Smooth muscle cell (in vitro differentiated cells): ENCODE measurements at regions not wholly inside any gene's neighbourhood (a gene's known extent, or its start where the extent isn't known, plus 50 kb on each side); places are given as distances from the start of the nearest gene placed in this dataset.
A peak's percentile ranks its signal among the peaks of the same experiment; 100 is the strongest.

Source experiments
- DNase-seq: peaks from one replicate; lab custom pipeline; 2025; ENCODE audit not compliant: unreplicated experiment; lab: John Stamatoyannopoulos, UW
- H2AFZ ChIP-seq: fragments of 200-600 bp; sonication (generic); 2 replicates; pipeline ENCODE4 v1.6.0; 2016; ENCODE audit warnings: antibody characterized with exemption, low read depth, mild to moderate bottlenecking
- H3F3A ChIP-seq: fragments of 200-600 bp; sonication (generic); 2 replicates; pipeline ENCODE4 v1.6.0; 2017; ENCODE audit warnings: antibody characterized with exemption, low read depth
- H3K27ac ChIP-seq: fragments of 200-600 bp; sonication (generic); 2 replicates; pipeline ENCODE4 v1.5.1; 2016; ENCODE audit warnings: low read depth, mild to moderate bottlenecking
- H3K27me3 ChIP-seq: fragments of 200-600 bp; sonication (generic); 2 replicates; pipeline ENCODE4 v1.6.1; 2016; ENCODE audit warnings: low read depth, mild to moderate bottlenecking
- H3K36me3 ChIP-seq: fragments of 200-600 bp; sonication (generic); 2 replicates; pipeline ENCODE4 v1.5.1; 2016; ENCODE audit warnings: low read depth
- H3K4me1 ChIP-seq: fragments of 200-600 bp; sonication (generic); 2 replicates; pipeline ENCODE4 v1.5.1; 2016; ENCODE audit warnings: low read depth
- H3K4me2 ChIP-seq: fragments of 200-600 bp; sonication (generic); 2 replicates; pipeline ENCODE4 v1.6.0; 2016; ENCODE audit warnings: mild to moderate bottlenecking
- H3K4me3 ChIP-seq: fragments of 200-600 bp; sonication (generic); 2 replicates; pipeline ENCODE4 v1.5.1; 2016; ENCODE audit warnings: mild to moderate bottlenecking
- H3K79me2 ChIP-seq: fragments of 200-600 bp; sonication (generic); 2 replicates; pipeline ENCODE4 v1.6.0; 2016; ENCODE audit warnings: low read depth, mild to moderate bottlenecking
- H3K9ac ChIP-seq: fragments of 200-600 bp; sonication (generic); 2 replicates; pipeline ENCODE4 v1.6.0; 2016; ENCODE audit warnings: low read depth
- H3K9me3 ChIP-seq: fragments of 200-600 bp; sonication (generic); replicated peaks from 2 replicates; pipeline ENCODE4 v1.5.1; 2016; ENCODE audit warnings: low read depth
- H4K20me1 ChIP-seq: fragments of 200-600 bp; sonication (generic); 2 replicates; pipeline ENCODE4 v1.6.0; 2016; ENCODE audit warnings: low read depth
- CTCF ChIP-seq: fragments of 200-600 bp; sonication (generic); IDR thresholded peaks from 2 replicates; pipeline ENCODE4 v1.5.1; 2017; ENCODE audit warnings: borderline replicate concordance, mild to moderate bottlenecking, antibody characterized with exemption; ENCODE audit not compliant: insufficient read depth, poor library complexity, severe bottlenecking
- WGBS: methylation state at CpG from one replicate; pipeline ENCODE4 v1.1.7; 2016; ENCODE audit warnings: low lambda C conversion rate; 5-methylcytosine and 5-hydroxymethylcytosine counted together

- no peak for DNase-seq
- H3K27me3 ChIP-seq, result no peaks in the 10 kb centered on the region
These were observed 291.5 kb downstream of the SLC4A3 start for GRCh38 chr2:219918944-219919343.

GRCh38 chr2:219919506-219919905, 292.1 kb downstream of the SLC4A3 start:
- Histone ChIP-seq H2AFZ (no peak overlapping the region), H3K27ac (no peak overlapping the region), H3K9ac (no peak overlapping the region), H3K27me3 (no peaks in the 10 kb centered on the region), H3K79me2 (no peaks in the 10 kb centered on the region), H3K4me2 (no peak overlapping the region), H3F3A (peaks cover 4% of the 10 kb centered on the region), H3K4me1 (peaks cover 38% of the 10 kb centered on the region), H3K36me3 (no peaks in the 10 kb centered on the region), H3K9me3 (no peaks in the 10 kb centered on the region), H3K4me3 (no peak overlapping the region), H4K20me1 (no peaks in the 10 kb centered on the region)
- 80% methylated on average over 4 of the region's 4 CpGs for WGBS
- DNase-seq, result no peak
- no peak for TF ChIP-seq CTCF

More at GRCh38 chr2:219918944-219919343, 291.5 kb downstream of the SLC4A3 start:
- Histone ChIP-seq H3K9me3 (no peaks in the 10 kb centered on the region), H3K4me1 (peaks cover 38% of the 10 kb centered on the region), H3K4me2 (peak overlapping the region; percentile 10), H3F3A (peaks cover 4% of the 10 kb centered on the region), H4K20me1 (no peaks in the 10 kb centered on the region), H2AFZ (no peak overlapping the region), H3K4me3 (no peak overlapping the region), H3K27ac (no peak overlapping the region), H3K9ac (no peak overlapping the region), H3K79me2 (no peaks in the 10 kb centered on the region), H3K36me3 (no peaks in the 10 kb centered on the region)
- no peak for TF ChIP-seq CTCF
- 32% methylated on average over 4 of the region's 4 CpGs for WGBS

- no peak overlapping the region for H2AFZ ChIP-seq
- no peak overlapping the region for H3K9ac ChIP-seq
- 91% methylated on average over 5 of the region's 5 CpGs for WGBS
- DNase-seq, result no peak
- no peaks in the 10 kb centered on the region for H3K9me3 ChIP-seq
- no peaks in the 10 kb centered on the region for H3K79me2 ChIP-seq
- H3K27me3 ChIP-seq, result no peaks in the 10 kb centered on the region
- H3K4me3 ChIP-seq, result no peak overlapping the region
- H3K27ac ChIP-seq, result no peak overlapping the region
- no peaks in the 10 kb centered on the region for H3K4me1 ChIP-seq
- no peaks in the 10 kb centered on the region for H3F3A ChIP-seq
- TF ChIP-seq CTCF, result no peak
- H3K36me3 ChIP-seq, result no peaks in the 10 kb centered on the region
- H4K20me1 ChIP-seq, result no peaks in the 10 kb centered on the region
- H3K4me2 ChIP-seq, result no peak overlapping the region
These were observed 302.4 kb downstream of the SLC4A3 start for GRCh38 chr2:219929835-219930234.

- no peak for DNase-seq
- H3K9ac ChIP-seq, result no peak overlapping the region
- no peak overlapping the region for H3K4me2 ChIP-seq
- no peaks in the 10 kb centered on the region for H3K9me3 ChIP-seq
- no peak for TF ChIP-seq CTCF
- H3F3A ChIP-seq, result no peaks in the 10 kb centered on the region
- H3K27me3 ChIP-seq, result no peaks in the 10 kb centered on the region
- no peak overlapping the region for H2AFZ ChIP-seq
- H3K79me2 ChIP-seq, result no peaks in the 10 kb centered on the region
- no peak overlapping the region for H3K27ac ChIP-seq
- no peak overlapping the region for H3K4me3 ChIP-seq
- no peaks in the 10 kb centered on the region for H3K36me3 ChIP-seq
- WGBS, result 100% methylated on average over 1 of the region's 1 CpG
- no peaks in the 10 kb centered on the region for H4K20me1 ChIP-seq
- no peaks in the 10 kb centered on the region for H3K4me1 ChIP-seq
These were observed 312.2 kb downstream of the SLC4A3 start for GRCh38 chr2:219939647-219940046.
